T-helper 17 cell (primary cell): ENCODE measurements at regions not wholly inside any gene's neighbourhood (a gene's known extent, or its start where the extent isn't known, plus 50 kb on each side); places are given as distances from the start of the nearest gene placed in this dataset.

ENCODE experiments used
- ATAC-seq: fragments of 150-1000 bp; cut with Tn5 transposase; 2 replicates; pipeline ENCODE4 v1.10.0; 2021; ENCODE audit warnings: mild to moderate bottlenecking, moderate library complexity
- DNase-seq, 3 donors: peaks; one replicate each; pipeline versions ENCODE4 v3.0.0 to v3.0.0-alpha.2; 2020 to 2021
- H3K9me3 ChIP-seq: one replicate; pipeline ENCODE4 v1.7.0; 2013; ENCODE audit warnings: low read length, mild to moderate bottlenecking; ENCODE audit not compliant: control insufficient read depth, poor library complexity, severe bottlenecking
- H3K27ac Mint-ChIP-seq: one replicate; pipeline ENCODE4 v1.8.0; 2022; ENCODE audit warnings: mild to moderate bottlenecking, moderate library complexity, mixed read lengths
- H3K27me3 Mint-ChIP-seq: one replicate; pipeline ENCODE4 v1.8.0; 2022; ENCODE audit warnings: mixed read lengths
- H3K36me3 Mint-ChIP-seq: one replicate; pipeline ENCODE4 v1.8.0; 2022; ENCODE audit warnings: low read depth, mixed read lengths
- H3K4me1 Mint-ChIP-seq: one replicate; pipeline ENCODE4 v1.8.0; 2022; ENCODE audit warnings: mild to moderate bottlenecking, mixed read lengths
- H3K4me3 Mint-ChIP-seq: one replicate; pipeline ENCODE4 v1.8.0; 2022; ENCODE audit warnings: mild to moderate bottlenecking, moderate library complexity, mixed read lengths

DNA sequence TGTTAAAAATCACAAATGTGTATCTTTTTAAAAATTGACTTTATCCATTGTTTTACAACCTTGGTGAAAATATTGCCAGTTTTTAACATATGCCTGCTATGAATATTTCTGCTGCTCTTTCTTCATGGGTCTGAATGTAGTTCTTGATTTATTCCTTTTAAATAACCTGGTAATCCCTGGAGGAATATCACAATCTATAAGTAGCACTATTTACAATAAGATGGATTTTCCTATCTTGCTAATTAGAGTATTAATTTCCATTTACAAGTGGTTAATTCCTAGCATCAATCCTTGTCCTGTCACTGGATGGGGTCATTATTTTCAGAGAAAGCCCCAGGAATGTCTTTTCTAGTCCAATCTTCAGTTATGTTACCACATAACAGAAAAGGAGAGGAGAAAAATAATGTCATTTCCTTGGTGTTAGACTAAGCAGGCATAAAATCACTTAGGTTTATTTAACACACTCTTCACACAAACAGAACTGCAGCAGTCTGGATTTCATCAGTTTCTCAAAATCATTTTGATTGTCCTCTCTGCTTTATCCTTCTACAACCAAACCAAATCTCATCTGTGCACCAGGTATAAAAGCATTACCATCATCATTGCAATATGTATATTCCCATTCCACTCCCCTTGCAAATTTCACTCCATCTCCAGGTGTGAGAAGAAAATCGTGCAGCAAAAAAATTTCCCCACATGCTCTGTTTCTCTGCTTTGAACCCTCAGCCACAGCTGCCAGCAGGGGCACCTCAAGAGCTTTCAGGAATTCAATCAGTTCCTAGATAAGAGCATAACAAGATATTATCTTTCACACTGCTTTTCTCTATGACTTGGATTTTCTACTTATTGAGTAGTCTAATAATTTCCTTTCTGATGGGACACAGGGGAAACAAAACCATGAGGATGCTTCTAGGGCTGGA lies 204.1 kb downstream of the SEC61B start:
- H3K4me1 Mint-ChIP-seq = no peaks in the 10 kb centered on the region
- H3K9me3 ChIP-seq = no peaks in the 10 kb centered on the region
- no peak overlapping the region for H3K4me3 Mint-ChIP-seq
- H3K27ac Mint-ChIP-seq = no peak overlapping the region
- ATAC-seq (no peak), DNase-seq (no peak)
- no peaks in the 10 kb centered on the region for H3K36me3 Mint-ChIP-seq
- H3K27me3 Mint-ChIP-seq = peaks cover 22% of the 10 kb centered on the region

DNA sequence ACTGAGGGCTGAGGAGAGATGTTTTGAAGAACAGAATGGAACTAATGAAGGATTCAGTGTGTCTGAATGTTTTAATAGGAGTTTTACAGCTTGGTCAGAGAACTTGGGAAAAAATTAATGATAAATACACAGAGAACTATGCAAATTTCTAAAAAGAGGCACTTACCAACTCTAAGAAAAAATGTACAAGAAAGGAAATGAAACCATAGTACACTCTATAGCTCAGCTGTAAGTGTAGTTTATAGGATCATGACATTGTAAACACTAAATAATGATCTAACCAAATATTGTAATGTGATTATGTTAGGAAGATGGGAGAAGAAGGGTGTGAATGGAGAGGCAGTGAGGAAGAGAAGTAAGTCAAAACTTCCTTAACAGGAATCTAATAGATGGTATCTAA lies 205.2 kb downstream of the SEC61B start:
- Mint-ChIP-seq H3K4me1 (no peaks in the 10 kb centered on the region), H3K4me3 (no peak overlapping the region), H3K27ac (no peak overlapping the region), H3K36me3 (no peaks in the 10 kb centered on the region), H3K27me3 (peaks cover 22% of the 10 kb centered on the region)
- no peak for DNase-seq
- no peaks in the 10 kb centered on the region for H3K9me3 ChIP-seq
- no peak for ATAC-seq

DNA sequence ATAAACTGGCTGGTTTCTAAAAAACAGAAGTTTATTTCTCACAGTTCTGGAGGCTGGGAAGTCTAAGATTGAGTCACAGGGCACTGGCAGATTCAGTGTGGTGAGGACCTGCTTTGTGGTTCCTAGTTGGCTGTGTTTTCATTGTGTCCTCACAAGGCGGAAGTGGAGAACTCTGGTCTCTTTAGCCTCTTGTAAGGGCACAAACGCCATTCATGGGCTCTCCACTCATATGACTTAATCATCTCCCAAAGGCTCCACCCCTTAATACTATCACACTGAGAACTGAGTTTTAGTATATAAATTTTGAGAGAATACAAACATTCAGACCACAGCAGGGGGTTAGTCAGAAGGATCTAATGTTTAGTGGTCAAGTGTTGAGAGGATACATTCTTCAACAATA lies 208.2 kb downstream of the SEC61B start:
- H3K4me3 Mint-ChIP-seq = no peak overlapping the region
- H3K36me3 Mint-ChIP-seq = no peaks in the 10 kb centered on the region
- ATAC-seq = peak; percentile 25
- no peaks in the 10 kb centered on the region for H3K4me1 Mint-ChIP-seq
- H3K27me3 Mint-ChIP-seq = peaks cover 17% of the 10 kb centered on the region
- H3K9me3 ChIP-seq = no peaks in the 10 kb centered on the region
- DNase-seq = no peak
- no peak overlapping the region for H3K27ac Mint-ChIP-seq

DNA sequence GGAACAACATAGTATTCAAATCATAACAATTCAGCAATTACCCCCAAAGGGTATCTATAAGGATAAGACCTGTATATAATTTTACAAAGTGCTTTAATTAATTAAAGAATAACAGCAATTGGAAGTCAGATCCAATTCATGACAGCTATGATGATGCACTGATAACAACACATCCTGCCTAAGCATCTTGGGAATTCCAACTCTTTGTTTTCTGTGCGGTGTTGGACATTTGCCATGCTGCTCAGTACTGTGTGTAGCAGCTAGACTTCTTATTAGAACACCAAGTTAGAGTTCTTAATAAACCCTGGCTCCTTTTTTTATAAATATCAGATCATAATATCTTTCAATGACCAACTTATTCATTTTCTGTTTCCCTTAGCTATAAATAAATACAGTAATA lies 209.0 kb downstream of the SEC61B start:
- no peak for DNase-seq
- Mint-ChIP-seq H3K4me3 (no peak overlapping the region), H3K4me1 (no peaks in the 10 kb centered on the region), H3K27ac (no peak overlapping the region), H3K36me3 (no peaks in the 10 kb centered on the region), H3K27me3 (peaks cover 11% of the 10 kb centered on the region)
- H3K9me3 ChIP-seq = no peaks in the 10 kb centered on the region
- no peak for ATAC-seq

DNA sequence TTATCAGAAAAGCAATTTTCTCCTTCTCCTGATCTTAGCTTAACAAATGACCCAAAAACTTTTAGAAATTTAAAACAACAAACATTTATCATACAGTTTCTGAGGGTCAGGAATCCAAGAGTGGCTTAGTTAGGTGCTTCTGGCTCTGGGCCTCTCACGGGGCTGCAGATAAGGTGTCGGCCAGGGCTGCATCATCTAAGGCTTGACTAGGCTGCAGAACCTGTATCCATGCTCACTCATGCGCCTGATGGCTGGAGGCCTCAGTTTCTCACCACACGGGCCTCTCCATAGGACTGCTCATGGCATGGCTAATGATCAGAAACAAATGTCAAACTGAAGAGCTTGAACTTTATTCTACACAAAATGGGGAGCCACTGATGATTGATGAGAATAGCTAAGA lies 210.0 kb downstream of the SEC61B start:
- Mint-ChIP-seq H3K36me3 (no peaks in the 10 kb centered on the region), H3K27me3 (peaks cover 1% of the 10 kb centered on the region), H3K4me1 (no peaks in the 10 kb centered on the region), H3K27ac (no peak overlapping the region), H3K4me3 (no peak overlapping the region)
- ATAC-seq = no peak
- DNase-seq = no peak
- no peaks in the 10 kb centered on the region for H3K9me3 ChIP-seq

DNA sequence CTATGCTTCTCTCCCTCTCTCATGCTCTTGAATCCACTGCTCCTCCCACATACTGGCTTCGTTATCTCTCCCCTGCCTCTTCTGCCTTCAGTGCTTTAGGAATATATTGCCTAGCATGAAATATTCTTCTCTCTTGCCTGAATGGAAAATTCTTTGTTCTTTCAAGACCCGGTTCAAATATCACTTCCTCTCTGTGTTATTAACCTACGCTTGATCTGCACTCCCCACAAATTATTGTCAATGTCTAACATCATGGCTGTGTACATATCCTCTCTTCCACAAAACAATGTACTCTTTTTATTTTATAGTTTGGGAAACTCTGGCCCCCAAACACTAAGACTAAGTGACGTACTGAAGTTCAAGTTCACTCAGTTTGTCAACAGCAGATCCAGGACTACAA lies 211.0 kb downstream of the SEC61B start:
- Mint-ChIP-seq H3K4me3 (no peak overlapping the region), H3K27ac (no peak overlapping the region)
- ATAC-seq = no peak

DNA sequence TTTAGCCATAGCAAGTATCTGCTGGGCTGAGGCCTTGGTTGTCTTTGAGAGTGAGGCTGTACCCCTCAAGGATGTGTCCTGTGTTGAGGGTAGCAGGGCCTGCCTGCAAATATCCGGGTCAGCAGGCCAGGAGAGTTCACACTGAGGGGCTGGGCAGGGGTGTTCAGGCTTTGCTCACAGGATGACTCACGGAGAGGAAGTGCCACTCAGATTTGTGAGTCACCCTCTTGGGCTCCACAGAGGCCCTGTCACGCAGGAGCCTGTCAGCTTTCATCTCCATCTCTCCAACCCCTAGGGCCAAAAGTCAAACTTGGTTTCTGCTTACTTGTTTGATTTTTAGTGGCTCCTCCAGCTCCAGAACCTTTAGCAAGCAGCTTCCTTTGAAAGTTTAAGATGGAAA lies 211.5 kb downstream of the SEC61B start:
- no peaks in the 10 kb centered on the region for H3K36me3 Mint-ChIP-seq
- no peak overlapping the region for H3K4me3 Mint-ChIP-seq
- no peak overlapping the region for H3K27ac Mint-ChIP-seq
- DNase-seq = no peak
- H3K27me3 Mint-ChIP-seq = peaks cover 11% of the 10 kb centered on the region
- peak; percentile 62 for ATAC-seq
- H3K4me1 Mint-ChIP-seq = no peaks in the 10 kb centered on the region
- H3K9me3 ChIP-seq = no peaks in the 10 kb centered on the region

More for the DNA sequence above, 211.0 kb downstream of the SEC61B start:
- H3K9me3 ChIP-seq = no peaks in the 10 kb centered on the region
- no peak for DNase-seq
- Mint-ChIP-seq H3K27me3 (peaks cover 7% of the 10 kb centered on the region), H3K36me3 (no peaks in the 10 kb centered on the region), H3K4me1 (no peaks in the 10 kb centered on the region)

DNA sequence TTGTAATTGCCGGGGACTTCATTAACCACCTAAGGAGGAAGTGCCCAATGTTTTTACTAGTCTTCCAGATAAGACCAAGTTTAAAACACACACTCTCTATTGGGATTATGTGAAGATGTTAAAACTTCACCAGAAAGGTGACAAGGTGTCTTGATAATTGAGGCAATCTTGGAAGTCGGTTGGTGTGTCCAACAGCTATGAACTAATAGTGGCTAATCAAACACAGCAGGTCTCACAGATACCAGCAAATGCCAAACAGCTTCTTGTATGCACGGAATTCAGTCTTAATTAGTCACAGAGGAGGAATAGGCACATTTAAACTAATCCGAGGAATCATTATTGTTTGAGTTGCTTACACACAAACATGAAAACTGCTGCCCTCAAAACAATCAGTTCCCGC lies 214.5 kb downstream of the SEC61B start:
- ATAC-seq (no peak), DNase-seq (no peak)
- no peaks in the 10 kb centered on the region for H3K9me3 ChIP-seq
- no peaks in the 10 kb centered on the region for H3K36me3 Mint-ChIP-seq
- no peaks in the 10 kb centered on the region for H3K4me1 Mint-ChIP-seq
- H3K4me3 Mint-ChIP-seq = no peak overlapping the region
- peaks cover 14% of the 10 kb centered on the region for H3K27me3 Mint-ChIP-seq
- H3K27ac Mint-ChIP-seq = no peak overlapping the region

DNA sequence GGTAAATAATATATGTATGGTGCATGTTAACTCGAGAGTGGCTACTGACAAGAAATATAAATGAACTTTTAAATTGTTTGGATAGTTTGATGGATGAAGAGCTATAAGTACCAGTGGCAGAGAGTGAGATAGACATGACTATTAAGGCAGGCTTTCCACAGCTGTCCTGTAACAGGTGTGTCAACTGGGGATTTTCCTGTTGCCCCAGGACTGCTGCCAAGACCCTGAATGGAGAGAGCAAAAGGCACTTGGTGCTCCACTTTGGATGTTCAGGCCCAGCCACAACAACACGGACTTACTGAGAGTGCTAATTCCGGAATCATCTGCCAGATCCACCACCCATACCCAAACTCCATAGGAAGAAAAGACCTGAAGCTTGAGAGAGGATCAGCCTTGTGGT lies 215.1 kb downstream of the SEC61B start:
- DNase-seq (no peak), ATAC-seq (no peak)
- H3K9me3 ChIP-seq = no peaks in the 10 kb centered on the region
- no peaks in the 10 kb centered on the region for H3K4me1 Mint-ChIP-seq
- H3K27me3 Mint-ChIP-seq = peaks cover 15% of the 10 kb centered on the region
- no peak overlapping the region for H3K27ac Mint-ChIP-seq
- H3K4me3 Mint-ChIP-seq = no peak overlapping the region
- no peaks in the 10 kb centered on the region for H3K36me3 Mint-ChIP-seq

DNA sequence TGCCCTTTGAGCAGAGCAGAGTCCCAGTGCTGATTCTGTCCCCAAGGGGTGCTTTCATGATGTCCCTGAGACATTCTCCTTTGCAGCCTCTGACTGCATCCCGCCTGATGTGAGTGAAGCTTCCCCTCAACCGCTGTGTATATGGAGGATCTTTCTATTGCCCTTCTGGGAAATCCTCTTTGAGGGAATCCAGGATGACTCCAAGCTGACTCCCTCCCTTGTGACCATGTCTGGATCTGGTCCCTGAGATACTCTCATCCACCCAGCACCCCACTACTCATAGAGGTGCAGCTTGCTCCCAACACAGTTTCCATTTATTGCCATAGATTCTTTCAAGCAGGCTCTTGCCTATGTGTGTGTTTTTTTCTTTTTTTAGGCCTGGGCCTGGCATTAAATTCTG lies 216.5 kb downstream of the SEC61B start:
- Mint-ChIP-seq H3K4me1 (no peaks in the 10 kb centered on the region), H3K27me3 (peaks cover 24% of the 10 kb centered on the region), H3K36me3 (no peaks in the 10 kb centered on the region), H3K27ac (no peak overlapping the region), H3K4me3 (no peak overlapping the region)
- H3K9me3 ChIP-seq = no peaks in the 10 kb centered on the region
- no peak for DNase-seq
- no peak for ATAC-seq

DNA sequence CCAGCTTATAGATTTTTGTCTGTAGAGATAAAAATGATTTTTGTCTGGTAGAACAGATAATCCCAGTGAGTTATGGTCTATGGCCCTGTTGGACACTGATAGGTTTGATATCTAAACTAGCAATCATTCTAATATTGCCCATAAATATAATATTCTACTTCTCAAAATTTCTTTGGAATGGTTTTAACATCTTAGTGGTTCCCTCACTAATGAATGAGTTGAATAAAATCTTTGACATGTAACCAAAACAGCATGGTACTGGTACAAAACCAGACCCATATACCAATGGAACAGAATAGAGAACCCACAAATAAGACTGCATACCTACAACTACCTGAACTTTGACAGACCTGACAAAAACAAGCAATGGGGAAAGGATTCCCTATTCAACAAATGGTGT lies 219.7 kb downstream of the SEC61B start:
- Mint-ChIP-seq H3K4me1 (no peaks in the 10 kb centered on the region), H3K36me3 (peaks cover 2% of the 10 kb centered on the region), H3K27ac (no peak overlapping the region), H3K27me3 (peaks cover 50% of the 10 kb centered on the region), H3K4me3 (no peak overlapping the region)
- ATAC-seq = no peak
- DNase-seq = no peak
- H3K9me3 ChIP-seq = no peaks in the 10 kb centered on the region

DNA sequence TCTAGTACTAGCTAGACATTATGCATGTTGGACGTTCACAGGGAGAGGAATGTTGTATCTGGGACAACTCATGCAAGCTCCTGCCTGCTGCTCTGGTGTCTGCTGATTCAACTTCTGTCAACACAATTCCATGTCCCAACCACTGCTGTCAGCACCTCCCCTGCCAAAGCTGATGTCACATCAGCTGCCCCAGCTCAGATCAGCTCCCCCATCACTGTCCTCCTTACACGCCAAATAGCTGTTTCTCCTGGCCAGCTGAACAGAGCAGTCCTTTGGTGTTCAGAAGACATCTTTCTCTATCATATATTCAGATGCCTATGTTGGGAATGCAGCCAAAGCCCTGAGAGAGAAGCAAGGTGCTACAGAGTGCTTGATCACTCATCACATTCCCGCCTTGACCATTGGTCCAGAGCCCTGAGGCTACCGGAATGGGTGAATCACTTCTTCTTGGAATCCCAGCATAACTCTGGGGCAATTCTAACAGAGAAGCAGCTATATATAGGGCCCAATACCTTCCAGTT lies 223.3 kb downstream of the SEC61B start:
- no peaks in the 10 kb centered on the region for H3K9me3 ChIP-seq
- no peaks in the 10 kb centered on the region for H3K4me1 Mint-ChIP-seq
- H3K27me3 Mint-ChIP-seq = peaks cover 41% of the 10 kb centered on the region
- no peak overlapping the region for H3K4me3 Mint-ChIP-seq
- no peak overlapping the region for H3K27ac Mint-ChIP-seq
- no peak for DNase-seq
- peaks cover 2% of the 10 kb centered on the region for H3K36me3 Mint-ChIP-seq
- no peak for ATAC-seq

DNA sequence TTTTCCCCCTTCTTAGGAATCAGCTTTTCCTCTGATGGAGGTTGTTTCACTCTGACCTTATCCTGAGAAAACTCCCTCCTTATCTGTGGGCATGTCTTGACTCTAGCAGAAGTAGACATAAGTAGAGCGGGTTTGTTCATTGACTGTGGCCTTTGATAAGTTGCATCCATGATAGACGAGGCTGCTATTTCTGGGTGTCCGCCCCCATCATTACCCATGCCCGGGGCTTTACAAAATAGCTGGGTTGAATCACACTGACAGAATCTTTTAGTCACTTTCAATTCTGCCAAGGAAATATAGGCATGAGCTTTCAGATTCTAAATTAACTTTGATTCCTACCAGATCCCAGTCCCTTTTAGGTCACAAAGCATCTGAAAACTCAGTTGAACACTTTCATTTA lies 223.8 kb downstream of the SEC61B start:
- DNase-seq (no peak), ATAC-seq (no peak)
- peaks cover 2% of the 10 kb centered on the region for H3K36me3 Mint-ChIP-seq
- H3K27me3 Mint-ChIP-seq = peaks cover 41% of the 10 kb centered on the region
- no peak overlapping the region for H3K4me3 Mint-ChIP-seq
- no peaks in the 10 kb centered on the region for H3K4me1 Mint-ChIP-seq
- no peaks in the 10 kb centered on the region for H3K9me3 ChIP-seq
- H3K27ac Mint-ChIP-seq = no peak overlapping the region

DNA sequence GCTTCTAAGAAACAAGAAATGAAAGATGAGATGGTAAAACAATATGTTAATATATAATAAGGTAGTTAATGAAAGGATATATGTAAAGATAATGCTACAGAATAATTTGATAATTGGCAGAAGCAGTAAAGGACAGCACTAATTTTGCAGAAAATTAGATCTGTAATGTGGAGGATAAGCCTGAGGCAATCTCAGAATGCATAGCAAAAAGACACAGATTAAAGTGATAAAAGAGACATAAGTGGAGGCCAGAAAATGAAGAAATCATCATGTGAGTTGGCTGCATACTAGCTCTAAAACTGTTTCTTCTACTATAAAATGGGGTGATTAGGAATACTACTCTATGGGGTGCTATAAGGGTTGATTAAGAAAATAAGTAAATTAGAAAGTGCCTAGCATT lies 225.9 kb downstream of the SEC61B start:
- peaks cover 42% of the 10 kb centered on the region for H3K27me3 Mint-ChIP-seq
- no peaks in the 10 kb centered on the region for H3K9me3 ChIP-seq
- no peaks in the 10 kb centered on the region for H3K4me1 Mint-ChIP-seq
- H3K27ac Mint-ChIP-seq = no peak overlapping the region
- no peak overlapping the region for H3K4me3 Mint-ChIP-seq
- no peak for DNase-seq
- peaks cover 2% of the 10 kb centered on the region for H3K36me3 Mint-ChIP-seq
- ATAC-seq = no peak
